ENCODE measurements at regions not wholly inside any gene's neighbourhood (a gene's known extent, or its start where the extent isn't known, plus 50 kb on each side); places are given as distances from the start of the nearest gene placed in this dataset.
A peak's percentile ranks its signal among the peaks of the same experiment; 100 is the strongest.
"Not testable (repeated sequence)": the region's sequence is repeated elsewhere in the genome, so short reads cannot be mapped to it uniquely, and the experiment has no call there.

GRCh38 chr6:19569563-19569962, 267.6 kb upstream of the ID4 start:
- Histone ChIP-seq H3F3A (ENCODE audit: insufficient read depth, low read length) (no peaks in the 10 kb centered on the region), H3K9ac (ENCODE audit: low read length) (no peak overlapping the region), H2AFZ (ENCODE audit: low read length) (no peak overlapping the region), H3K4me3 (ENCODE audit: low read length) (no peak overlapping the region), H3K4me1 (ENCODE audit: low read length) (peaks cover 13% of the 10 kb centered on the region; the same call in 1 of the 2 replicates), H3K9me2 (replicated peaks; ENCODE audit: insufficient read depth, low read length) (no peaks in the 10 kb centered on the region), H3K4me2 (ENCODE audit: low read depth, low read length) (no peak overlapping the region; the same call in 1 of the 2 replicates), H3K27ac (ENCODE audit: low read length) (peak overlapping the region; percentile 8; the same call in 1 of the 2 replicates), H3K9me3 (replicated peaks; ENCODE audit: insufficient read depth, low read length) (no peaks in the 10 kb centered on the region), H3K79me2 (ENCODE audit: low read length) (no peaks in the 10 kb centered on the region), H3K27me3 (replicated peaks; ENCODE audit: insufficient read depth, low read length) (no peaks in the 10 kb centered on the region), H4K20me1 (ENCODE audit: insufficient read depth, low read length) (no peaks in the 10 kb centered on the region), H3K36me3 (replicated peaks; ENCODE audit: insufficient read depth, low read length) (no peaks in the 10 kb centered on the region)
- no peak for TF ChIP-seq EZH2 (optimal IDR thresholded peaks at IDR 0.05; ENCODE audit: low read depth, low read length)
- no peak for TF ChIP-seq EZH2phosphoT487 (IDR thresholded peaks at IDR 0.05; ENCODE audit: low read length)
- no peak for TF ChIP-seq CTCF (IDR thresholded peaks at IDR 0.05; ENCODE audit: low read length)
- peak; percentile 80 for DNase-seq

GRCh38 chr6:19571176-19571575, 266.0 kb upstream of the ID4 start:
- H3F3A ChIP-seq (ENCODE audit: insufficient read depth, low read length) = no peaks in the 10 kb centered on the region

GRCh38 chr6:19578481-19578880, 258.7 kb upstream of the ID4 start:
- Histone ChIP-seq H3K9me2 (replicated peaks; ENCODE audit: insufficient read depth, low read length) (no peaks in the 10 kb centered on the region), H3K9me3 (replicated peaks; ENCODE audit: insufficient read depth, low read length) (no peaks in the 10 kb centered on the region), H3K4me1 (ENCODE audit: low read length) (no peaks in the 10 kb centered on the region), H3K36me3 (replicated peaks; ENCODE audit: insufficient read depth, low read length) (no peaks in the 10 kb centered on the region; the same call in 1 of the 2 replicates), H3K27me3 (replicated peaks; ENCODE audit: insufficient read depth, low read length) (no peaks in the 10 kb centered on the region), H3K4me2 (ENCODE audit: low read depth, low read length) (no peak overlapping the region), H2AFZ (ENCODE audit: low read length) (no peak overlapping the region), H3F3A (ENCODE audit: insufficient read depth, low read length) (no peaks in the 10 kb centered on the region), H3K9ac (ENCODE audit: low read length) (no peak overlapping the region), H3K4me3 (ENCODE audit: low read length) (no peak overlapping the region), H3K27ac (ENCODE audit: low read length) (no peak overlapping the region), H4K20me1 (ENCODE audit: insufficient read depth, low read length) (no peaks in the 10 kb centered on the region), H3K79me2 (ENCODE audit: low read length) (no peaks in the 10 kb centered on the region)
- TF ChIP-seq EZH2phosphoT487 (IDR thresholded peaks at IDR 0.05; ENCODE audit: low read length) = no peak
- no peak for TF ChIP-seq EZH2 (optimal IDR thresholded peaks at IDR 0.05; ENCODE audit: low read depth, low read length)
- TF ChIP-seq CTCF (IDR thresholded peaks at IDR 0.05; ENCODE audit: low read length) = no peak
- DNase-seq = no peak

More at GRCh38 chr6:19571176-19571575, 266.0 kb upstream of the ID4 start:
- Histone ChIP-seq H3K9me3 (replicated peaks; ENCODE audit: insufficient read depth, low read length) (no peaks in the 10 kb centered on the region), H4K20me1 (ENCODE audit: insufficient read depth, low read length) (no peaks in the 10 kb centered on the region), H3K4me2 (ENCODE audit: low read depth, low read length) (no peak overlapping the region), H2AFZ (ENCODE audit: low read length) (no peak overlapping the region), H3K9me2 (replicated peaks; ENCODE audit: insufficient read depth, low read length) (no peaks in the 10 kb centered on the region), H3K36me3 (replicated peaks; ENCODE audit: insufficient read depth, low read length) (no peaks in the 10 kb centered on the region), H3K4me3 (ENCODE audit: low read length) (no peak overlapping the region), H3K27ac (ENCODE audit: low read length) (no peak overlapping the region), H3K4me1 (ENCODE audit: low read length) (peaks cover 13% of the 10 kb centered on the region; the same call in 1 of the 2 replicates), H3K9ac (ENCODE audit: low read length) (no peak overlapping the region), H3K79me2 (ENCODE audit: low read length) (no peaks in the 10 kb centered on the region), H3K27me3 (replicated peaks; ENCODE audit: insufficient read depth, low read length) (no peaks in the 10 kb centered on the region)
- DNase-seq = no peak
- TF ChIP-seq CTCF (IDR thresholded peaks at IDR 0.05; ENCODE audit: low read length) = no peak
- TF ChIP-seq EZH2 (optimal IDR thresholded peaks at IDR 0.05; ENCODE audit: low read depth, low read length) = no peak
- no peak for TF ChIP-seq EZH2phosphoT487 (IDR thresholded peaks at IDR 0.05; ENCODE audit: low read length)

GRCh38 chr6:19584207-19584606, 253.0 kb upstream of the ID4 start:
- not testable (repeated sequence) for H3K9me3 ChIP-seq (replicated peaks; ENCODE audit: insufficient read depth, low read length); H3K4me3 ChIP-seq (ENCODE audit: low read length); H3K9me2 ChIP-seq (replicated peaks; ENCODE audit: insufficient read depth, low read length); H3K27me3 ChIP-seq (replicated peaks; ENCODE audit: insufficient read depth, low read length); H2AFZ ChIP-seq (ENCODE audit: low read length); H3K4me2 ChIP-seq (ENCODE audit: low read depth, low read length); DNase-seq; H3F3A ChIP-seq (ENCODE audit: insufficient read depth, low read length); H3K79me2 ChIP-seq (ENCODE audit: low read length); H3K9ac ChIP-seq (ENCODE audit: low read length); H4K20me1 ChIP-seq (ENCODE audit: insufficient read depth, low read length); H3K27ac ChIP-seq (ENCODE audit: low read length); H3K36me3 ChIP-seq (replicated peaks; ENCODE audit: insufficient read depth, low read length)
- H3K4me1 ChIP-seq (ENCODE audit: low read length) = peaks cover 19% of the 10 kb centered on the region

Measured in MM.1S (cell line).